ENCODE measurements at regions not wholly inside any gene's neighbourhood (a gene's known extent, or its start where the extent isn't known, plus 50 kb on each side); places are given as distances from the start of the nearest gene placed in this dataset.

DNA sequence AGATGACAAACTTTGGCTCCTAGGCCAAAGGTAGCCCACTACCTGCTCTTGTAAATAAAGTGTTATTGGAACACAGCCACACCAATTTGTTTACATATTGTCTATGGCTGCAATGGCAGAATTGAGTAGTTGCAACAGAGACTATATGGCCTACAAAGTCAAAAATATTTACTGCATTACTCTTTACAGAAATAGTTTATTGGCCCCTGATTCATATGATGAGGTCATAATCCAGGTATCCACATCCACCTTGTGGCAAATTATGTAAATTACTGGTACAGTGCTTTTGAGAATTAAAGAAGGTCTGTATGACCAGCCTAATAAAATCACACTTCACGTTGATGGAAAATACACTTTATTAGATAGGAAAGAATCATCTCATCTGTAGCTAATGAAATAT is 337.0 kb upstream of the DDX53 start:
- no peak overlapping the region for H3K4me3 ChIP-seq
- intact Hi-C loops (cut with DNase I), result no loop called here
- no peaks in the 10 kb centered on the region for H3K4me1 ChIP-seq
- ATAC-seq (no peak), DNase-seq (no peak)
- WGBS, 2 donors, result 64 to 94% methylated on average over 1 of the region's 1 CpG
- no peak overlapping the region for H3K27ac ChIP-seq
- no peaks in the 10 kb centered on the region for H3K27me3 ChIP-seq
- no peaks in the 10 kb centered on the region for H3K9me3 ChIP-seq
- TF ChIP-seq POLR2A (IDR thresholded peaks at IDR 0.05), result no peak
- TF ChIP-seq, protein P1, sequence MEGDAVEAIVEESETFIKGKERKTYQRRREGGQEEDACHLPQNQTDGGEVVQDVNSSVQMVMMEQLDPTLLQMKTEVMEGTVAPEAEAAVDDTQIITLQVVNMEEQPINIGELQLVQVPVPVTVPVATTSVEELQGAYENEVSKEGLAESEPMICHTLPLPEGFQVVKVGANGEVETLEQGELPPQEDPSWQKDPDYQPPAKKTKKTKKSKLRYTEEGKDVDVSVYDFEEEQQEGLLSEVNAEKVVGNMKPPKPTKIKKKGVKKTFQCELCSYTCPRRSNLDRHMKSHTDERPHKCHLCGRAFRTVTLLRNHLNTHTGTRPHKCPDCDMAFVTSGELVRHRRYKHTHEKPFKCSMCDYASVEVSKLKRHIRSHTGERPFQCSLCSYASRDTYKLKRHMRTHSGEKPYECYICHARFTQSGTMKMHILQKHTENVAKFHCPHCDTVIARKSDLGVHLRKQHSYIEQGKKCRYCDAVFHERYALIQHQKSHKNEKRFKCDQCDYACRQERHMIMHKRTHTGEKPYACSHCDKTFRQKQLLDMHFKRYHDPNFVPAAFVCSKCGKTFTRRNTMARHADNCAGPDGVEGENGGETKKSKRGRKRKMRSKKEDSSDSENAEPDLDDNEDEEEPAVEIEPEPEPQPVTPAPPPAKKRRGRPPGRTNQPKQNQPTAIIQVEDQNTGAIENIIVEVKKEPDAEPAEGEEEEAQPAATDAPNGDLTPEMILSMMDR (IDR thresholded peaks at IDR 0.05), result no peak
- H3K36me3 ChIP-seq (replicated peaks in 1 of 2; ENCODE audit: insufficient read depth in 1 of 2, low read depth in 2 of 2), result no peaks in the 10 kb centered on the region

- Histone ChIP-seq H3K27ac (no peak overlapping the region), H3K27me3 (no peaks in the 10 kb centered on the region), H3K4me1 (no peaks in the 10 kb centered on the region), H3K36me3 (replicated peaks in 1 of 2; ENCODE audit: insufficient read depth in 1 of 2, low read depth in 2 of 2) (no peaks in the 10 kb centered on the region), H3K4me3 (no peak overlapping the region), H3K9me3 (no peaks in the 10 kb centered on the region)
- 55 to 74% methylated on average over 3 of the region's 3 CpGs for WGBS, 2 donors
- ATAC-seq (no peak), DNase-seq (no peak)
- intact Hi-C loops (cut with DNase I), result no loop called here
- TF ChIP-seq POLR2A (IDR thresholded peaks at IDR 0.05), result no peak
Observed at GRCh38 chrX:22664826-22665225, 334.9 kb upstream of the DDX53 start.

- H3K9me3 ChIP-seq, result no peaks in the 10 kb centered on the region
- TF ChIP-seq, protein P1 (IDR thresholded peaks at IDR 0.05), result no peak
- no peak for TF ChIP-seq POLR2A (IDR thresholded peaks at IDR 0.05)
- intact Hi-C loops (cut with DNase I), result no loop called here
- no peak overlapping the region for H3K27ac ChIP-seq
- WGBS, 2 donors, result 78 to 81% methylated on average over 2 of the region's 2 CpGs
- DNase-seq (no peak), ATAC-seq (no peak)
- no peaks in the 10 kb centered on the region for H3K36me3 ChIP-seq (replicated peaks in 1 of 2; ENCODE audit: insufficient read depth in 1 of 2, low read depth in 2 of 2)
- H3K4me1 ChIP-seq, result no peaks in the 10 kb centered on the region
- no peak overlapping the region for H3K4me3 ChIP-seq
- no peaks in the 10 kb centered on the region for H3K27me3 ChIP-seq
Observed at GRCh38 chrX:22665818-22666217, 333.9 kb upstream of the DDX53 start.

- DNase-seq, result no peak
- 2 to 10% methylated on average over 7 to 9 of the region's 9 CpGs for WGBS, 2 donors
- H3K4me3 ChIP-seq, result no peak overlapping the region
- H3K4me1 ChIP-seq, result no peaks in the 10 kb centered on the region
- no peak overlapping the region for H3K27ac ChIP-seq
- no peaks in the 10 kb centered on the region for H3K36me3 ChIP-seq (replicated peaks in 1 of 2; ENCODE audit: insufficient read depth in 1 of 2, low read depth in 2 of 2)
- TF ChIP-seq, protein P1 (IDR thresholded peaks at IDR 0.05), result no peak
- no peak for TF ChIP-seq POLR2A (IDR thresholded peaks at IDR 0.05)
- ATAC-seq, result no peak
- no peaks in the 10 kb centered on the region for H3K9me3 ChIP-seq
- H3K27me3 ChIP-seq, result no peaks in the 10 kb centered on the region
- intact Hi-C loops (cut with DNase I), result no loop called here
Observed at GRCh38 chrX:22666441-22666840, 333.3 kb upstream of the DDX53 start.

DNA sequence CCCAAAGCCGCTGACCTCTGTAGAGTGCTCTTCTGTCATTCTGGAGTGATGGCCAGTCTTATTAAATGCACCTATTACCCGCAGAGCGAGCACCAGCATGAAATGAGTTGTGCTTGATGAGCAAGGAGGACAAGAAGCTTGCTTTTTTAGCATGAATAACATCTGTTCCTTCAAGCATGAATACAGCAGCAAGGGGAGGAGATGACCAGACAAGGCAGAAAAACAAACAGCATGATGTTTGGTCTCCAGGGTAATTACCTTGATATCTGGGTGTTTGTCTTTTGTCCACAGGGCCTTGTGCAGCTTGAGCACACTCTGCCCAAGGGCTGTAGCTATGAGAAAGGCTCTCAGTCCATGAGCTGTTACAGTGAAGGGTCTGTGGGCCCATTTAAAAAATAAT is 324.8 kb upstream of the DDX53 start:
- DNase-seq, result no peak
- intact Hi-C loops (cut with DNase I), result no loop called here

More for the DNA sequence above, 324.8 kb upstream of the DDX53 start:
- Histone ChIP-seq H3K27me3 (no peaks in the 10 kb centered on the region), H3K9me3 (no peaks in the 10 kb centered on the region), H3K4me3 (no peak overlapping the region), H3K27ac (no peak overlapping the region), H3K4me1 (no peaks in the 10 kb centered on the region), H3K36me3 (replicated peaks in 1 of 2; ENCODE audit: insufficient read depth in 1 of 2, low read depth in 2 of 2) (no peaks in the 10 kb centered on the region)
- WGBS, 2 donors, result 41 to 58% methylated on average over 3 of the region's 3 CpGs
- ATAC-seq, result no peak
- TF ChIP-seq, protein P1 (IDR thresholded peaks at IDR 0.05), result no peak
- TF ChIP-seq POLR2A (IDR thresholded peaks at IDR 0.05), result no peak

Data from body of pancreas (tissue), 4 donors.